IPS-NIHi7 (cell line): ENCODE measurements at regions not wholly inside any gene's neighbourhood (a gene's known extent, or its start where the extent isn't known, plus 50 kb on each side); places are given as distances from the start of the nearest gene placed in this dataset.
"Not testable (repeated sequence)": the region's sequence is repeated elsewhere in the genome, so short reads cannot be mapped to it uniquely, and the experiment has no call there.

ENCODE experiments used
- DNase-seq: peaks from one replicate; pipeline ENCODE4 v3.0.0; 2012; ENCODE audit warnings: mixed read lengths; ENCODE audit errors: extremely low spot score

DNA sequence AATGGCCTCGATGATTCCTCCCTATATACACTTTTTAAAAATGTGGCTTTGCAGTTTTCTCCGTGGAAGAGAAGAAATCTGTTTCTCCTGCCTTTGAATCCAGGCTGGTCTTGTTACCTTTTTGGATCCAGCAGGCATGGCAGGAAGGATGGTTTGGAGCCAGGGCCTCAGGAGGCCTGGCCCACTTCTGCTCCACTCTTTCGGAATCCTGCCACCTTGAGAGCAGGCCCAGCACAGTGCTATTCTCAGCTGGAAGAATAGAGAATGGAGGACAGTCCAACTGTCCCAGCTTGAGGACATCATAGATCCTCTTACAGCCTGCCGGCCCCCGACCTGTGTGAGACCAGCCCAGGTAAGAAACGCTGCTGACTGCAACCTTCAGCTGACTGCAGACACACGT, 421.5 kb downstream of the FUT8 start:
- no peak for DNase-seq

DNA sequence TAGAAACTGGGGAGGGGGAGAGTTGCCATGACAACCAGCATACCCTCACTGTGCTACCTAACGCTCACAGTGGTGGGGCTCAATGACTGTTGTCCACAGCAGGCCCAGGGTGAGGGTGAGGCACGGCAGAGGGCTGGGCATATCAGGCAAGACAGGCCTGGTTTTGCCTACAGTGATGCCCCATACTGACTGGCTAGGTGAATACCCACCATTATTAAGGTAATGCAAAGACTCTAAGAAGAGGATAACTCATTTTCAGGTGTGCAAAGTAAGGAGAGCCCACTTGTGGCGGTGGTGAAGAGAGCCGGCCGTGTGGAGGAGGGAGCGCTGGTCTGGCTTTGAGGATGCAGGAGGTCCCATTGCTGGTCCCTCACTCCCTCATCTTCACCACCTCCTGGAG, 422.3 kb downstream of the FUT8 start:
- no peak for DNase-seq

DNA sequence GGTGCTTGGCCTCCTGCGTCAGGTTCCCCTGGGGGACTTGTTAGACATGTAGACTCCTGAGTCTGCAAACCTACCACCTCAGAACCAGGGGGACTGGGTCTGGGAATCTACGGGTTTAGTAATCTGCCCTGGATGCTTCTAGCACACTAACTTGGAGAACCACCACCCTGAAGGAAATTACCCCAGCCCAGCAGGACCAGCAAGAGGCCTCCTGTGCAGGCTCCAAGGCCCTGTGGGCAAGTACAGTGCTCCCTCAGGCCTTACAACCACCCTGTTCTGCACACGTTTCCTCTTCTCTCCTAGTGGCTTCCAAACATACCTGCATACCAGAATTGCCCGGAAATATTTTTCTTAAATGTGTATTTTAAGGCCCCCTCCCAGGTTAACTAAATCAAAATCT, 423.0 kb downstream of the FUT8 start:
- DNase-seq: no peak

DNA sequence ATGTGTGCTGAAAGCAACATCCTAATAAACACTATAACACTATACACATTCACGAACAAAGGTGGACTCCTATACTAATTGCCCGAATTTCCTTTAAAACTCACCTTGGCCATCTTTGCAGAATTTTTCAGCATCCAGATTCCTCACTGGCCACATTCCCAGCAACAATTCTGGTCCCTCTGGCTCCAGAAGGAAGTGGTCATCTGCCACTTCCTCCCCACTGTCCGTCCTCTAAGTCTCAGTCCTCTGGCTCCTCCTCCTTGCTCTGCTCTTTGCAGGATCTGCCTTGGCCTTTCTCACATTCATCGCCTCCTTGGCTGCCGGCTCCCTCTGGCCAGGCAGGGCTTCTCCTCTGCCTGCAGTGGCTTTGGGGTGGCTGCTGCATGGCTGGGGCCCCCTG, 426.0 kb downstream of the FUT8 start:
- DNase-seq: no peak

DNA sequence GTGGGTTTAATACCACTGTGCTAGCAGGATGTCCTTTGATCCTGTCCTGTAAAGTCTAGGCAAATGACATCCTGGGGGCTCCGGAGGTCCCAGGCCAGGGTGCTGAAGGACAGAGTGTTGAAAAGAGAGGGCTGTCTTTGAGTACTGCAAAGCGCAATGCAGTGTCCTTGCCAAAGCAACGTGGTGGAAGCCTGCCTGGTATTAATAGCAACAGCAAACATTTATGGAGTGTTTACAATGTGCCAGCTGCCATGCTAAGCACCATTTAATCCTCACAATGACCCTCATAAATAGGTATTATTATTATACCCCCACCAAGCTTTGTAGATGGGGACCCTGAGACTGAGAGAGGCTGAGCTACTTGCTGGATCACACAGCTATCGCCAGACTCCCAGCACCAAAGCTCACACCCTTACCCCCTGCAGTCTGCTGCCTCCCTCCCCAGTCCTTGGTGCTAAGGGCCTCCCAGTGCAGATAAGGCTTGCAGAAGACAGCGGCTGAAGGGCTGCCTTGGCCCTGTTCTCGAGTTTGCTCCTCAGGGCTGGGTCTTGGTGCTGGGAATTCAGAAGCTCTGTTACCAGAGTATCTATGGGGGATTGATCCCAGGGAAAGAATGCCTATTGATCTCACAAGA, 427.7 kb downstream of the FUT8 start:
- DNase-seq: no peak

DNA sequence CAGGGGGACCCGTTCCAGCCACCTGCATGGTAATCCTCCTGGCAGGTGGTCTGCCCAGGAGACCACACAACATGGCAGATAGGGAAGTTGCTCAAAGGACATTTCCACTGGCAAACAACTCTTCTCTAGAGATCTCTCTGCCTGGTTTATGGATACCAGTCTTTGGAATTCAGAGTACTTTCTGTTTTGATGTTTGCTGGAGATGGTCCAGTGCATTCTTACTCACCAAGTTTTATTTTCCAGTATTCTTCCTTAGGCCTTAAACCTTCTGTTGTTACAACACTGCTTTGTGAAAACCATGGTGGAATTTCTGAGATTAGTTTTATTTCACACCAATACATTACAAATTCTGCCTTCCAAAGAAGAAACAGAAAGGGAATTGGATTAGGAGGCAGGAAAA, 428.3 kb downstream of the FUT8 start:
- DNase-seq: no peak

DNA sequence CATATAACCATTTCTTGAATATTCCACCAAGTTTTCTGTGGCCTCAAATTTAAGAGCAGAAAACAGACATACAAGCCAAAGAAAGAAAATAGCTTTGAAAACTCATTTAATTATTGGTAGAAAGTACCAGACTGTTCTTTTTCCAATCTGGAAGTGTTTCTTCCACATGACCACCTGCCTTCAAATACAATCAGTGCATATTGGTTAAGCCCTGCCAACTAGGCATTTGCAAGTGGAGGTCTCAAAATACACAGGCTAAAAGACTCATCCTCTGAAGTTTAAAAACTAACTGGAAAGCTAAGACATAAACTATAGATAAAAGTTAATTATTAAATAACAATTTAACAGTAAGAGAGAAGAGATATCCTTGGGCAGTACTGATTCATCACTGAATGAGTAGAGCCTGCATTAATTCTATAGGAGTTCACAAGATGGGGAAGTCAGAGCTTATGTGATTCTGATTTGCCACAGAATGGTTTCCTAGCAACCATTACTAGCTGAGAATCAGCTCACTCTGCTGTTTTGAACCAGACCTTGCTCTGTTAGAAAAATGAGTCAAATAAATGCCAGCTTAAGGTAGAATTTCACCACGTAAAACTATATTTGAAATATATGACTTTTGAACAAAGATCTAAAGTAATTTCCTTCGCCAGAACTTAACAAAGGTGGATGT, 433.8 kb downstream of the FUT8 start:
- no peak for DNase-seq

DNA sequence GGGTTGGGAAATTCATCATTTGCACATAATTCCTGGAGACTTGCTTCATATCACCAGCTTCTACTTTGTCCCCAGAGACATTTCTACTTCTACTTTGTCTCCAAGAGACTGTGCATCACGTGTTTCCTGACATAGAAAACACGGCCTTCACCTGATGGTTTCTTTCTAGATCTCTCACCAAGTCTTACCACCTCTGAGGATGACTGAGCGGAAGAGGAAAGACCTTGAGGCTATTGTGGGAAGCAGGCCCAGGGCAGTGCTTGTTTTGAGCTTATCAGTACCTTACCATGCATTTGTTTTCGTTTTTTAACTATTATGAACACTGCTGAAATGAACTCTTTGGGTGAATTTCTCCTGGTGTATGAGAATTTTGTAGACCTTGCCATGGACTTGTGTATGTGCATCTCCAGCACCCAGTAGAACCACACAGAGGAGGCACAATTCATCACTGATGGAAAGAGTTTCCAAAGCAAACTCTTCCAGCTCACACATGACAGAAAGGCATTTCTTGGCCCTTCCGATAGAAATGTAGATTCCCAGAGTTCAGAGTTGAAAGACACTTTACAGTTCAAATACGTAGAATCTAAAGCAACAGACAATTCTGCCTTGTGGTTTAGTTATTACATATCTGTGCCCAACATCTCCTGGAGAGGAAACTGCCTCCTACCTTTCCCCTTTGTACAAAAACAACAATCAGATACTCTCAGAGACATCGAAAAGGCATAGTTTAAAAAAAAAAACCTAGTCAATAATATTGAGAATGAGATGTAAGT, 434.7 kb downstream of the FUT8 start:
- DNase-seq: no peak

DNA sequence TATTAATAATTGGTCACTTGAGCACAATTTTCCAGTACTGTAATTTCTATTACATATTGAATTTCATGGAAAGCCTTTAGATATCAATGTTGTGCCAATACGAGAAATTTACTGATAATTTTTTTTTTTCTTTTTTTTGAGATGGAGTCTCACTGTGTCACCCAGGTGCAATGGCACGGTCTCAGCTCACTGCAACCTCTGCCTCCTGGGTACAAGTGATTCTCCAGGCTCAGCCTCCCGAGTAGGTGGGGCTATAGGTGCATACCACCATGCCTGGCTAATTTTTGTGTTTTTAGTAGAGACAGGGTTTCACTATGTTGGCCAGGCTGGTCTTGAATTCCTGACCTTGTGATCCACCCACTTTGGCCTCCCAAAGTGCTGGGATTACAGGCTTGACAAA, 435.4 kb downstream of the FUT8 start:
- not testable (repeated sequence) for DNase-seq

DNA sequence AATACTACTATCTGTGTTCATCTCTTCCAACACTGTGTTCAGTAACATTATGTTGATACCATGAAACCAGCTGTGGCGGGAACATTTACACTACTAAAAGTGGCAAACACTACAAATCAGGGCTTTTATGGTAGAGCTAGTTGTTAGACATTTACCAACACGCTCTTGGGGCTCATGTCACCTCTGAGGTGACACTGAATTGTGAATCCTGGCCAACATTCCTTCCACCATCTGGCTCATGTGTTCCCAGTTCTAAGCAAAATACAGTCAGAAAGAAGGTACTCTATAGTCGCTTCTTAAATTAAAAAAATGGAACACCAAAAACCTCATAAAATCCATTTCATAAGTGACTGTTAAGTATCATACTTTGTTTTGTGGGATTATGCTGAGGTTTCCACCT, 436.6 kb downstream of the FUT8 start:
- no peak for DNase-seq

DNA sequence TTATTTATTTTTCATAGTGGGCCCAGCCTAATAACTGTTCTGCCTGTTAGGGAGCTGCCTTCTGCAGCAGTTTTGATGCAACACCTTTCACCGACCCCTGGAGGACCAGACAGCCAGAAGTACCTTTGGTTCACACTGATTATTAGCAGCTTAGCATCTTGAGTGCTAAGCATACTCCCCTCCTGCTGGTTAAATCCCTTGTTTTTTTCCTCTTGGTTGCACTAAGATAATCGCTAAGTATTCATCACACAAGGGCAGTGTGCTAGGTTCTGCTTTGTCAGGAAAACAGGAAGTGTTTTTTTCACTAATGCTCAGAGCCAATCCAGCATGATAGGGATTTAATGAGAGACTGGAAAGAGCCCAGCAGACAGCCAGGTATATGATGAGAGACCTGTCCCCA, 437.0 kb downstream of the FUT8 start:
- no peak for DNase-seq

DNA sequence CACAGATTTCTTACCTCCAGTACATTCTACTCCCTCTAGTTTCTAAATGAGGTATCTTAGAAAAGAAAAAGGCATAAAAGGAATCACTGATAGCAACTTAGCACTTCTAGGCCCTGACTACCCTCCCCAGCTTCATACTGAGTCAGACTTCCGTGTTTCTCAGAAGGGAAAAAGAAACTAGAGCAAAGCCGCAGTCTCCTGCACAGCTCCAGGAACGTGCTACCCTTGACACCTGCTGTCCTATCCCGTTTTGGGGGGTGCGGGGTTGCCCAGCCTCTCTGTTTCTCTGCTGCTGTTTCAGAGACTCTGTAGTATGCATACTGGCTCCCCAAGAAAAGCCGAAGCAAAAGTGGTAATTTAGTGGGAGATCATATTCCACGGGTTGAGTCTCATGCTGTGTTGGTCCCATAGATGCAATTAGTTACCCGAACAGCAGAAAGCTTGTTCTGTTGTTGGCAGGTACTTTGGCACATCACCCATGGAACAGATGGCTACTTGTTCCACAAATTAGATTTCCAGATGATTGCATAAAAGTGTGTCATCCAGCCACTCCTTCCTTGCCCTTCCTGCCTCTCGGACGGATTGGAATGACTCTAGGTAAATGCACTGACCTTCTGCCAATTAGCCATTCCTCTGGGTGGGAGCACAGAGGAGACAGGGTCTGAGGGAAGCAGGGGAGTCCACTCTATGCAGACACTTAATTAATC, 438.1 kb downstream of the FUT8 start:
- DNase-seq: no peak

DNA sequence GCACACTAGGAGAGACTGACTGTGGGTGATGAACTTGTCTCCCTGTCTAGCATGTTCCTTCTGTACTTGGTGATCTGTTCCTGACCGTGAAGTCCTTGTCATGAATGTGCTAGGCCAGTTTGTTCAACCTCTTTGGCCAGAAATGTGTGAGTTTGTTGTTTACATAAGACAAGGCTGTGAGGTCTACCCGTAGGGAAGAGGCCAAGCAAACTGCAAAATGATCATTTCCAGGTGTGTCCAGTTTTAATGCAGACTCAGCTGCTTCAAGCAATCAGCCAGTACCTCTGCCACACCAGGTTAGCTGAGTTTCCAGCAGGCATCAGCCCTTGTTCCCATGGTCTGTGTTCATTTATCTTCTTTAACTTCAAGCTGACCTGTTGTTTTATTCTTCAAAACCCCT, 440.2 kb downstream of the FUT8 start:
- no peak for DNase-seq

DNA sequence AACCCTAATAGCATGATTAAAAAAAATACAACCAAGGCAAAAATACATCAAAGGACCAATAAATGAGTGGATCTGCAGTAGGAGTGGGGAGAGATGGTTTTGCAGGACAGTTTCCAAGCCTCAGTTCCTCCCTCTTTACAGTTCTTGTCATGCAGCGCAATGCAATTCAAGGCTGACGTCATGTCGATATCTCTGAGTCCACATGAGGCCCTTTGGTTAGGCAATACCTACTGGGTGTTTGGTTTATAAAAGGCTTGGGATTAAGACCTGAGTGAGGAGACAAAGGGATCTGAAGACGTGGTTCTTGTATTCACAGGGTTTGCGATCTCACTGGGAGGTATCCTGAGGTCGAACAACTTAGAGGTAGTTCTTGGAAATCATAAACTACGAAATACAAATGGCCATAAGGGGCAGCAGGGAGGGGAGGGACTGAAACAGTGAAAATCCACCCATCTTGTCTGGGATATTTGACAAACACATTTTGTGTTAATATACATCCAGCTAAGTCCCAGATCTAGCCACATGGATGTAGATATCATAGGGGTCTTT, 441.0 kb downstream of the FUT8 start:
- no peak for DNase-seq

DNA sequence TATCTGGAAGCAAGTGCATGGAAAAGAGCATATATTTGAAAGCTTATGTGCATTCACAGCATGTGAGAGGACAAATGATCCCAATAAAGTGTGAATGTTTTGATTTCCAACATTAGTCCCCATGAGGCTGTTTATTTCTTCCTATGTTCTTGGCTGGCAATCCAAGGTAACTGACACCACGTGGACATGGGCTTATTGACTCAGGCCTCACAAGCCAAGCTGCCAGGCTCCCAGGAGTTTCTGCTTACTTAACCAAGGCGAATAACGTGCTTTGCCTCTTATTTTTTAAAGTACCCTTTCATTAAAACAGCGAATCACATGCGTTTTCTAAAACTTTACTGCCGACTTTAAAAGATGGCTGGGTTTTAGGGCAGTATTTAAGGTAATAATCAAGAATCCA, 441.7 kb downstream of the FUT8 start:
- DNase-seq: no peak

DNA sequence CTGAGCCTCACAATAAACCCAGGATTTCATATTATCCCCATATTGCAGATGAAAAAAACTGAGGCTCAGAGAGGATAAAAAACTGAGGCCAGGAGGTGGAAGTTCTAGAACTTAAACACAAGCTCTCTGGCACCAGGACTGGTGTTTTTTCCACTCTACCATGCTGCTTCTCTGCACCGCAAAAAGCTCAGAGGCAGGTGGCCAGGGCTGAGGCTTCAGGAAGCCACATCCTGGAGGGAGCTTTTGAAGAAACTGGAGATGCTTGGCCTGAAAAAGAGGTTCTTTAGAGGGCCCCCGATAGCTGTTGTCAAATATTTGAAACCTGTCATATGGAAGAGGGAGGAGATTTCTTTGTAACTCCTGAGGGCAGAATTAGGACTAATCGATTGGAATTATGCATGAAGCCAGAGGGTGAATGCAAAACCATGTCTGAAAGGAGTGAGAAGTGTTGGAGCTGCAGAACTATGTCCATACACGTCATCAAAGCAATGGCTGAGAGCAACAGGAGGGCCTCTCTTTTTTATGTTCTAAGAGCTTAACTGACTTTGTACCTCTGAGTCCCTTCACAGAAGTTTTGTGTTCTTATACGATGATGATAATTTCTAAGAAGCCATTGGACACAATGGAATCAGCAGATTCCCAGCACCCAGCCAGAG, 448.6 kb downstream of the FUT8 start:
- DNase-seq: no peak

DNA sequence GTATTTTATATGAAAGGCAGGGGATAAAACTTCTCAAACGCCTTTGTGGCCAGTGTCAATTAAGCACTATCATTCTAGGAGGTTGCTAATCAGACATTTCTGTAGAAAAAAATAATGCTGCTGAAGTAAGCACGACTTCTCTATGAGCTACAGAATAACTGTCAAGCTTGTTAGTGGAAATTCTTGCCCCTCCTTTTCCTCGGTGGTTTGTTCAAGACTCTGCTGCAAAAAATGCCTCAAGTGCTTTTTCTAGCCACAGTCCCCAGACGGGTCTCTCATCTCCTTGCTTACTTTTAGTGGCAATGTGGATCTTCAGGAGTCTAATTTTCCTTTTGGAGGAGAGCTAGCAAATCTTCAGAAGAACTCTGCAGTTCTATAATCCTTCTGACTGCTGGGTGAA, 452.0 kb downstream of the FUT8 start:
- DNase-seq: no peak

DNA sequence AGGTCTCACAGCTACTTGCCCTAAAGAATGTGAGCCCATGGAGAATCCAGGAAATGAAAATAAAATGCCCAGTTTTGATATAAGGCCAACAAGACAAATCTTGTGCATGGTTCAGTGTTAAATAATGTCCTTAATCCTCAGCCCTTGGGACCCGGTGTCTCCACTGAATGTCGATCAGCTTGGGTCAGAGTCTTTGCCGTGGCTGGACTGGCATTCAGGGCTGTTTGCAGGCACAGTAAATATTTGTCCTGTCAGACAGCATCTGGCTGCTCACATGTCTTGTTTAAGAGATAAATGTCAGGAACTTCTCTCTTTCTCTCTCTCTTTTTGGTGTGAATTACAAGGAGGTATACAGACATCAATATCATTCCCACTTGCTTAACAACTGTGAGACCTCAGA, 452.5 kb downstream of the FUT8 start:
- no peak for DNase-seq

DNA sequence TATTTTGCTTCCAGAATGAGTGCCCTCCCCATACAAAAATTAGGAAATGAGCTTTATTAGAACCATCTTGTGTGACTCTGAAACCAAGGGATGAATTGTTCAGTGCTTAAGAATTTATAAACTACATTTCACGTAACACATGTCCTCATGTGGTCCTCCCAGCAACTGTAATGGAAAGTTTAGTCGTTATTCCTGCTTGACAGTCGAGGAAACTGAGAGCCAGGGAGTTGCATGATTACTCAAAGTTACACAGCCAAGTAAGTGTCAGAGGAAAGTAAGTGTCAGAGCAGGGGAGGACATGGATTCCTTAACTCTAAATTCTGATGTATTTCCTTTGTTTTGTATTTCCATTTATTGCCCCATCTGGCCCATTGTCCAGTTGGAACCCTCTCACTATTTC, 453.9 kb downstream of the FUT8 start:
- DNase-seq: no peak

DNA sequence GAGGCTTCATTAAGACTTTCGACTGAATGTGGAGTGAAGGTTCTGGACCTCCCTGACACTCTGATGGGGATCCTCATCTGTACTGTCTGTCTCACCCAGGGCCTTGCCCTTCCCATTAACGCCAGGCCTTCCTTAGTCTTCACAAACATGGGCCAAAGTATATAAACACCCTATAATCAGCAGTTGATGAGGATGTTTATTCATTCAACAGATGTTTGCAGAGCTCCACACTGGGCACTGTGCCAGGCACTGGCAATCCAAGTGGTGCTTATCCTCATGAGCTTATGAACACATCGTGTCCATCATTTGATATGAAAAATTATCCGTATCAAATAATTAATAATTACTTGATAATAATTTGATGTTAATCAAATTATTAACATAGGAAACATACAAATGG, 454.4 kb downstream of the FUT8 start:
- DNase-seq: no peak

DNA sequence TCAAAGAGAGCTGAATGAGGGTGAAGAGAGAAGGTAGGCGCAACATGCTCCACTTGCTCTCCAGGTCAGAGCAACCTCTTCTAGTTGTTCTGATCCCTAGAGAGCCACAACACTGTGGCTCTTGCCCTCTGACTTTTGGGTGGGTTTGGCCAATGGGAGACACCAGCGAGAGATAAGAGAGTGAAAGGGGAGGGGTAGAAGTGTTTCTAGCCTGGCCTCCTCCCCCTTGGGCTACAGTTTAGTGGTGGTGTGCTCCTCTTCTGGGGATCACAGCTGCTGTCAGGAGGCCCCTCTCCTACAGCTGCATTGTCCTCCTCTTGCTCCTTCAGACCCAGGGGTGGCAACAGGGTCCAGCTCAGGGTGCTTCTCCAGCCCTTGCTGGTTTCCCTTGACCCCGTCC, 454.8 kb downstream of the FUT8 start:
- no peak for DNase-seq

DNA sequence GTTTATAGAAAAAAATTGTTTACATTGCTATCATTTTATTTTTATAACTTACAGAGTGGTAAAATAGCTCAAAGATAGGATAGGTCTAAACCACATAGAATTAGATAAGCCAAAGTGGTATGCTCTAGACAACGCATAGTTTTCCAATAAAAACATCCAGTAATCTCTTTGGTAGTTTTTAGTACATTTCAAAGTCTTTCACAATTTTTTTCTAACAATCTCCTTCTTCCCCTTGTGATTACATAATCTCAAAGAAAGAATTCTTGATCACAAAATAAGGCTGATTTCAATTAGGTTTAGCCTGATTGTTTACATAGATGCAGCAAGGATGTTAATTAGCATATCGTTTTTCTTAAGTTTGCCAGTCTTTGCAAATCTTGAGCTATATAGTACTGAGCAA, 460.0 kb downstream of the FUT8 start:
- DNase-seq: no peak
